Spleen (tissue), 7 donors: ENCODE measurements at regions not wholly inside any gene's neighbourhood (a gene's known extent, or its start where the extent isn't known, plus 50 kb on each side); places are given as distances from the start of the nearest gene placed in this dataset.

Source experiments
- POLR2A ChIP-seq, 3 donors: fragments of 450-650 bp; IDR thresholded peaks; one replicate each; pipeline ENCODE4 v1.5.1; 2017; ENCODE audit warnings: antibody characterized with exemption in 3 of 3, mild to moderate bottlenecking in 1 of 3
- POLR2AphosphoS5 ChIP-seq, 3 donors: sonication (generic); formaldehyde crosslinking; IDR thresholded peaks; one replicate each; pipeline ENCODE4 v1.5.1; 2017; ENCODE audit warnings: antibody characterized with exemption in 3 of 3
- TF ChIP-seq, protein P1 (sequence below), 11 experiments: fragments of 200-600 bp in 7 of 11; fragments of 450-650 bp in 4 of 11; sonication (generic) in 4 of 11; IDR thresholded peaks in 8 of 11; conservative IDR thresholded peaks in 3 of 11; 1 replicate in 7 of 11; 2 replicates in 4 of 11; pipeline versions ENCODE4 v1.4.0 to v1.8.0; 2016 to 2021; ENCODE audit warnings: antibody characterized with exemption in 11 of 11, inconsistent platforms in 4 of 11, mild to moderate bottlenecking in 1 of 11
- donor health status: DM: no; HTN: no; CAD: no; lungs with moderate emphysema.
- donor health status: DM: no; HTN: no; CAD: no.
- donor health status: DM: no; HTN: no; CAD: no.

- TF ChIP-seq, protein P1, sequence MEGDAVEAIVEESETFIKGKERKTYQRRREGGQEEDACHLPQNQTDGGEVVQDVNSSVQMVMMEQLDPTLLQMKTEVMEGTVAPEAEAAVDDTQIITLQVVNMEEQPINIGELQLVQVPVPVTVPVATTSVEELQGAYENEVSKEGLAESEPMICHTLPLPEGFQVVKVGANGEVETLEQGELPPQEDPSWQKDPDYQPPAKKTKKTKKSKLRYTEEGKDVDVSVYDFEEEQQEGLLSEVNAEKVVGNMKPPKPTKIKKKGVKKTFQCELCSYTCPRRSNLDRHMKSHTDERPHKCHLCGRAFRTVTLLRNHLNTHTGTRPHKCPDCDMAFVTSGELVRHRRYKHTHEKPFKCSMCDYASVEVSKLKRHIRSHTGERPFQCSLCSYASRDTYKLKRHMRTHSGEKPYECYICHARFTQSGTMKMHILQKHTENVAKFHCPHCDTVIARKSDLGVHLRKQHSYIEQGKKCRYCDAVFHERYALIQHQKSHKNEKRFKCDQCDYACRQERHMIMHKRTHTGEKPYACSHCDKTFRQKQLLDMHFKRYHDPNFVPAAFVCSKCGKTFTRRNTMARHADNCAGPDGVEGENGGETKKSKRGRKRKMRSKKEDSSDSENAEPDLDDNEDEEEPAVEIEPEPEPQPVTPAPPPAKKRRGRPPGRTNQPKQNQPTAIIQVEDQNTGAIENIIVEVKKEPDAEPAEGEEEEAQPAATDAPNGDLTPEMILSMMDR (IDR thresholded peaks at IDR 0.05 in 8 of 11, conservative IDR thresholded peaks at IDR 0.05 in 3 of 11): no peak
- TF ChIP-seq POLR2A (IDR thresholded peaks at IDR 0.05) (no peak), POLR2AphosphoS5 (IDR thresholded peaks at IDR 0.05) (no peak)
Measured at GRCh38 chr2:236849940-236850339, 235.7 kb upstream of the COPS8 start.
